Cardiac septum (tissue), 1 donor: ENCODE measurements at regions not wholly inside any gene's neighbourhood (a gene's known extent, or its start where the extent isn't known, plus 50 kb on each side); places are given as distances from the start of the nearest gene placed in this dataset.
"Not testable (repeated sequence)": the region's sequence is repeated elsewhere in the genome, so short reads cannot be mapped to it uniquely, and the experiment has no call there.

ENCODE experiments used
- DNase-seq: peaks from one replicate; pipeline ENCODE4 v3.0.0-alpha.2; 2020; ENCODE audit warnings: low spot score
- intact Hi-C: fragments of 100-400 bp; cut with DNase I; formaldehyde crosslinking; loops from one replicate; pipeline ENCODE4 v1.14.0; 2022
- donor health status: DM: no; HTN: no; CAD: no.

GRCh38 chr10:26621243-26621888, 76.1 kb upstream of the PDSS1 start:
- intact Hi-C loops = loop anchor here (10.0 kb wide), 1 partner anchor 703 kb away; no protein-coding TSS in a partner anchor
- no peak for DNase-seq

- DNase-seq = peak; percentile 87
- intact Hi-C loops = loop anchor here (10.0 kb wide), 1 partner anchor 703 kb away; no protein-coding TSS in a partner anchor
Measured at GRCh38 chr10:26621889-26622711, 75.4 kb upstream of the PDSS1 start.

- intact Hi-C loops = loop anchor here (10.0 kb wide), 1 partner anchor 702 kb away; no protein-coding TSS in a partner anchor
- DNase-seq = no peak
Measured at GRCh38 chr10:26622891-26623290, 74.6 kb upstream of the PDSS1 start.

- intact Hi-C loops = loop anchor here (10.0 kb wide), 1 partner anchor 701 kb away; no protein-coding TSS in a partner anchor
Measured at GRCh38 chr10:26624006-26624405, 73.5 kb upstream of the PDSS1 start.

GRCh38 chr10:26626066-26626465, 71.4 kb upstream of the PDSS1 start:
- intact Hi-C loops = loop anchor here (10.0 kb wide), 1 partner anchor 699 kb away; no protein-coding TSS in a partner anchor
- DNase-seq = no peak

More at GRCh38 chr10:26624006-26624405, 73.5 kb upstream of the PDSS1 start:
- no peak for DNase-seq

- DNase-seq = no peak
- intact Hi-C loops = loop anchor here (10.0 kb wide), 1 partner anchor 697 kb away; no protein-coding TSS in a partner anchor
Measured at GRCh38 chr10:26627324-26627723, 70.2 kb upstream of the PDSS1 start.

GRCh38 chr10:26628395-26628794, 69.1 kb upstream of the PDSS1 start:
- DNase-seq = no peak
- intact Hi-C loops = loop anchor here (10.0 kb wide), 1 partner anchor 696 kb away; no protein-coding TSS in a partner anchor

- intact Hi-C loops, DNase-seq: not testable (repeated sequence)
Measured at GRCh38 chr10:26632171-26632570, 65.3 kb upstream of the PDSS1 start.

- intact Hi-C loops, DNase-seq: not testable (repeated sequence)
Measured at GRCh38 chr10:26634111-26634510, 63.4 kb upstream of the PDSS1 start.

GRCh38 chr10:26637521-26638275, 59.8 kb upstream of the PDSS1 start:
- DNase-seq = no peak
- intact Hi-C loops = no loop called here

GRCh38 chr10:26640391-26640790, 57.1 kb upstream of the PDSS1 start:
- intact Hi-C loops = no loop called here
- no peak for DNase-seq

GRCh38 chr10:26642896-26643653, 54.4 kb upstream of the PDSS1 start:
- DNase-seq = no peak

GRCh38 chr10:26647602-26648244, 49.8 kb upstream of the PDSS1 start:
- intact Hi-C loops = no loop called here

More at GRCh38 chr10:26642896-26643653, 54.4 kb upstream of the PDSS1 start:
- intact Hi-C loops = no loop called here

More at GRCh38 chr10:26647602-26648244, 49.8 kb upstream of the PDSS1 start:
- no peak for DNase-seq
